Chondrocyte (in vitro differentiated cells): ENCODE measurements at regions not wholly inside any gene's neighbourhood (a gene's known extent, or its start where the extent isn't known, plus 50 kb on each side); places are given as distances from the start of the nearest gene placed in this dataset.
"Not testable (repeated sequence)": the region's sequence is repeated elsewhere in the genome, so short reads cannot be mapped to it uniquely, and the experiment has no call there.

Experiments used
- DNase-seq: peaks from one replicate; pipeline ENCODE4 v3.0.0; 2021; ENCODE audit warnings: mixed read lengths, low spot score
- H3K27ac Mint-ChIP-seq: one replicate; pipeline ENCODE4 v1.8.0; 2021; ENCODE audit warnings: mild to moderate bottlenecking, moderate library complexity, mixed read lengths; ENCODE audit not compliant: unreplicated experiment
- H3K27me3 Mint-ChIP-seq: 2 replicates; pipeline ENCODE4 v1.8.0; 2021; ENCODE audit warnings: low read depth, mixed read lengths
- H3K36me3 Mint-ChIP-seq: 2 replicates; pipeline ENCODE4 v1.8.0; 2021; ENCODE audit warnings: low read depth, mixed read lengths
- H3K4me1 Mint-ChIP-seq: 2 replicates; pipeline ENCODE4 v1.8.0; 2021; ENCODE audit warnings: low read depth, mild to moderate bottlenecking, mixed read lengths
- H3K4me3 Mint-ChIP-seq: one replicate; pipeline ENCODE4 v1.8.0; 2021; ENCODE audit warnings: mild to moderate bottlenecking, moderate library complexity, mixed read lengths; ENCODE audit not compliant: unreplicated experiment
- H3K9me3 Mint-ChIP-seq: 2 replicates; pipeline ENCODE4 v1.8.0; 2021; ENCODE audit warnings: low read depth, mixed read lengths
- CTCF ChIP-seq: fragments of 200-600 bp; sonication (generic); IDR thresholded peaks from 2 replicates; pipeline ENCODE4 v1.5.0; 2021; ENCODE audit warnings: antibody characterized with exemption, mild to moderate bottlenecking, moderate library complexity

DNA sequence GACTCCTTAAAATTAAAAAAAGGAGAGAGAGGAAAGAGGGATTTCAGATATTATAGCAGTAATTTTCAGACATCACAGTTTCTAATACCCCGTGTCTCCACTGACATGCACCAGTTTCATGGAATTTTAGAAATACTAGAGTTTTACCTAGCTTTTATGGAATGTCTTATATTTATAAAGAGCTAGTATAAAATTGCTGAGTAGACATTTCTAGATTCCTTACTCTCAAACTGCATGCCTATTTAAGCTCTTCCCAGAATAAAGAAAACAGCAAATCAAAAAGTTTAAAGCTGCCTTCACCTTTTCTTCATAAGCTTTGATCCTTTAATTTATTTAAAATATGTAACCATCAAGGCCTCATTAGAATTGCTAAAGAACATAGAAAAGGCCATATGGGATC is 247.4 kb upstream of the IL12A start:
- no peak for TF ChIP-seq CTCF
- Mint-ChIP-seq H3K27me3 (no peaks in the 10 kb centered on the region), H3K4me3 (no peak overlapping the region), H3K9me3 (no peaks in the 10 kb centered on the region), H3K27ac (no peak overlapping the region), H3K36me3 (no peaks in the 10 kb centered on the region), H3K4me1 (no peaks in the 10 kb centered on the region)
- no peak for DNase-seq

DNA sequence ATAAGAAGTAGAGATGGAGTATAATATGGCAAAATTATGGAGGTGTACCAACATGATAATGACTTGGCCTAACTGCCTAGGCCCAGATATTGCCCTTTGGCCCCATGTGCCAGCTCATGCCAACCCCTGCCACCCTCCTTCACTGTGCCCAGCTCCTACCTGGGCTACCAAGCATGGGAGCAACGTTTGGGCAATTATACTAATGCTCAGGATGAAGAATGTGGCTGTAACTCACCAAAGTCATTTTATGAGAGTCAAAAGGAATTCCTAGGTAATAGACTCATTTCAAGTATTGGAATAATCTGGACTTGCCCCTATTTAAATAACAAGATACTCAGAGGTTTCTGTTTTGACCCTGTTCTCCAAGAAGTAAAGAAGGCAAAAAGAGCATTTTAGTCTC is 240.2 kb upstream of the IL12A start:
- Mint-ChIP-seq H3K4me3 (no peak overlapping the region), H3K4me1 (peaks cover 20% of the 10 kb centered on the region), H3K9me3 (peaks cover 3% of the 10 kb centered on the region), H3K27me3 (no peaks in the 10 kb centered on the region), H3K36me3 (no peaks in the 10 kb centered on the region), H3K27ac (no peak overlapping the region)
- TF ChIP-seq CTCF: no peak
- no peak for DNase-seq

GRCh38 chr3:159749406-159749805 is 239.2 kb upstream of the IL12A start:
- Mint-ChIP-seq H3K4me1 (peaks cover 20% of the 10 kb centered on the region), H3K27ac (no peak overlapping the region), H3K36me3 (no peaks in the 10 kb centered on the region), H3K27me3 (no peaks in the 10 kb centered on the region), H3K9me3 (peaks cover 3% of the 10 kb centered on the region), H3K4me3 (no peak overlapping the region)
- DNase-seq: no peak
- TF ChIP-seq CTCF: no peak

DNA sequence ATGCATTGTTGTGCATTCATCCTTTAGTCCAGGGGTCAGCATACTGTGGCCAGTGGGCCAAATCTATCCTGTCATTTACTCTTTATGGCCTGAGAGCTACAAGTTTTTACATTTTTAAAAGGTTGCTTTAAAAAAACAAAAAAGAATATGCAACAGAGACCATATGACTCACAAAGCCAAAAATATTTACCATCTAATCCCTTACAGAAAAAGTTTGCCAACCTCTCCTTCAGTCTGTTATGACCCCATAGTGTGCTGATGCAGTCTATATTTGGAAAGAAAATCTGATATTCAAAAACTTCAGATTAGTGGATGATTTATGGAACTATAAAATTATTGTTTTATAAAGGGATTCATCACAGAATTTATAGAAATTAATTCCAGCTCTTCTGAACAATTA is 237.5 kb upstream of the IL12A start:
- no peak overlapping the region for H3K4me3 Mint-ChIP-seq
- H3K27me3 Mint-ChIP-seq: no peaks in the 10 kb centered on the region
- H3K9me3 Mint-ChIP-seq: peaks cover 4% of the 10 kb centered on the region
- DNase-seq: no peak
- H3K27ac Mint-ChIP-seq: peak overlapping the region; percentile 46
- no peak for TF ChIP-seq CTCF
- H3K4me1 Mint-ChIP-seq: peaks cover 20% of the 10 kb centered on the region
- H3K36me3 Mint-ChIP-seq: no peaks in the 10 kb centered on the region

GRCh38 chr3:159751752-159752151 is 236.9 kb upstream of the IL12A start:
- no peaks in the 10 kb centered on the region for H3K27me3 Mint-ChIP-seq

DNA sequence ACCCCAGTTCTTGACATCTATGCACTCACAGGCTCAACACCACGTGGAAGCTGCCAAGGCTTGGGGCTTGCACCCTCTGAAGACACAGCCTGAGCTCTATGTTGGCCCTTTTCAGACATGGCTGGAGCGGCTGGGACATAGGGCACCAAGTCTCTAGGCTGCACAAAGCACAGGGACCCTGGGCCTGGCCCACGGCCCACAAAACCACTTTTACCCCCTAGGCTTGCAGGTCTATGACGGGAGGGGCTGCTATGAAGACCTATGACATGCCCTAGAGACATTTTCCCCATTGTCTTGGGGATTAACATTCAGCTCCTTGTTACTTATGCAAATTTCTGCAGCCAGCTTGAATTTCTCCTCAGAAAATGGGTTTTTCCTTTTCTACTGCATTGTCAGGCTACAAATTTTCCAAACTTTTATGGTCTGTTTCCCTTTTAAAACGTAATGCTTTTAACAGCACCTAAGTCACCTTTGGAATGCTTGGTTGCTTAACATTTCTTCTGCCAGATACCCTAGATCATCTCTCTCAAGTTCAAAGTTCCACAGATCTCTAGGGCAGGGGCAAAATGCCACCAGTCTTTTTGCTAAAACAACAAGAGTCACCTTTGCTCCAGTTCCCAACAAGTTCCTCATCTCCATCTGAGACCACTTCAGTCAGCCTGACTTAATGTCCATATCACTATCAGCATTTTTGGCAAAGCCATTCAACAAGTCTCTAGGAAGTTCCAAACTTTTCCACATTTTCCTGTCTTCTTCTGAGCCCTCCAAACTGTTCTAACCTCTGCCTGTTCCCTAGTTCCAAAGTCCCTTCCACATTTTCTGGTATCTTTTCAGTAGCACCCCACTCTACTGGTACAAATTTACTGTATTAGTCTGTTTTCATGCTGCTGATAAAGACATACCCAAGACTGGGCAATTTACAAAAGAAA is 232.1 kb upstream of the IL12A start:
- H3K4me1 Mint-ChIP-seq: peaks cover 30% of the 10 kb centered on the region
- not testable (repeated sequence) for H3K36me3 Mint-ChIP-seq, DNase-seq, H3K27ac Mint-ChIP-seq, H3K9me3 Mint-ChIP-seq, H3K27me3 Mint-ChIP-seq, H3K4me3 Mint-ChIP-seq

More at GRCh38 chr3:159751752-159752151, 236.9 kb upstream of the IL12A start:
- H3K9me3 Mint-ChIP-seq: peaks cover 4% of the 10 kb centered on the region
- peaks cover 22% of the 10 kb centered on the region for H3K4me1 Mint-ChIP-seq
- H3K27ac Mint-ChIP-seq: peak overlapping the region; percentile 56
- no peaks in the 10 kb centered on the region for H3K36me3 Mint-ChIP-seq
- DNase-seq: no peak
- H3K4me3 Mint-ChIP-seq: no peak overlapping the region
- TF ChIP-seq CTCF: no peak
